MM.1S (cell line): ENCODE measurements at regions not wholly inside any gene's neighbourhood (a gene's known extent, or its start where the extent isn't known, plus 50 kb on each side); places are given as distances from the start of the nearest gene placed in this dataset.

ENCODE experiments used
- EZH2 ChIP-seq: fragments of 300-600 bp; sonication (generic); optimal IDR thresholded peaks from 2 replicates; pipeline ENCODE3; 2017; ENCODE audit warnings: low read depth, mild to moderate bottlenecking, antibody characterized with exemption, low read length, mixed read lengths
- TF ChIP-seq, protein P1 (sequence below): fragments of 300-600 bp; sonication (generic); IDR thresholded peaks from 2 replicates; pipeline ENCODE4 v1.5.1; 2016; ENCODE audit warnings: antibody characterized with exemption, low read length, mixed read lengths

DNA sequence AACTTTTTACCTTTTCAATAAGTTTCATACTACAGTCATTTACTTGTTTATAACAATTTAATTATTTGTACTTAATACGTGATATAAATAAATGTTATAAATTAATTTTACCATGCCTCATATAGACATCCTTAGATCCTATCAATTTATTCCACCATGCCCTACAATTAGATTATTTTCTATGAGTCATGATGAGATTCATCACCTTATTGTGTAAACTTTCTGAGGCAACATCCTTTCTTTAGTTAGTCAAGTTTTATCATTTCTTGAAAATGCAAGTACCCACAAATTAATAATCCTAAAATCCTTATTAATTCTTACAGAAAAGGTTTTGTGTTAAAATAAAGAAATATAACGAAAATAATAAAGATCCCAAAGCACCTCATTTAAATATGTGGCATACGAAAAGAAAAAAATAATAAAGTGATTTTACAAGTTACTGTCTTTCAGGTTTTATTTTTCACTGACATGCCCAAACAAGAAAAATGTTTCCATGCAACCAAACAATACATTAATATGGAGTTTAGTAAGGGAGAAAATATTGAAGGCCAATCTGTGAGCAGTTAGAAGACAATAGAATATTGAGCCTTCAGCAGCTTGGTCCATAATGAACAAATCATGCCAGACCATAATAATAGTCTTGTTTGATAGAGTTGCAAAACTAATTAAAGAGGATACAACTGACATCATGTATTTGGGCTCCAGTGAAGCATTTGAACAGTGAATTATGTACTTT is 188.7 kb upstream of the MRPS30 start:
- TF ChIP-seq, protein P1, sequence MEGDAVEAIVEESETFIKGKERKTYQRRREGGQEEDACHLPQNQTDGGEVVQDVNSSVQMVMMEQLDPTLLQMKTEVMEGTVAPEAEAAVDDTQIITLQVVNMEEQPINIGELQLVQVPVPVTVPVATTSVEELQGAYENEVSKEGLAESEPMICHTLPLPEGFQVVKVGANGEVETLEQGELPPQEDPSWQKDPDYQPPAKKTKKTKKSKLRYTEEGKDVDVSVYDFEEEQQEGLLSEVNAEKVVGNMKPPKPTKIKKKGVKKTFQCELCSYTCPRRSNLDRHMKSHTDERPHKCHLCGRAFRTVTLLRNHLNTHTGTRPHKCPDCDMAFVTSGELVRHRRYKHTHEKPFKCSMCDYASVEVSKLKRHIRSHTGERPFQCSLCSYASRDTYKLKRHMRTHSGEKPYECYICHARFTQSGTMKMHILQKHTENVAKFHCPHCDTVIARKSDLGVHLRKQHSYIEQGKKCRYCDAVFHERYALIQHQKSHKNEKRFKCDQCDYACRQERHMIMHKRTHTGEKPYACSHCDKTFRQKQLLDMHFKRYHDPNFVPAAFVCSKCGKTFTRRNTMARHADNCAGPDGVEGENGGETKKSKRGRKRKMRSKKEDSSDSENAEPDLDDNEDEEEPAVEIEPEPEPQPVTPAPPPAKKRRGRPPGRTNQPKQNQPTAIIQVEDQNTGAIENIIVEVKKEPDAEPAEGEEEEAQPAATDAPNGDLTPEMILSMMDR = no peak
- TF ChIP-seq EZH2 = no peak
